HG03159 (cell line): ENCODE measurements at regions not wholly inside any gene's neighbourhood (a gene's known extent, or its start where the extent isn't known, plus 50 kb on each side); places are given as distances from the start of the nearest gene placed in this dataset.

Experiments used
- ATAC-seq: cut with Tn5 transposase; IDR thresholded peaks from one replicate; pipeline ENCODE4 v1.9.1; 2021; ENCODE audit warnings: mild to moderate bottlenecking, moderate library complexity; ENCODE audit not compliant: unreplicated experiment

DNA sequence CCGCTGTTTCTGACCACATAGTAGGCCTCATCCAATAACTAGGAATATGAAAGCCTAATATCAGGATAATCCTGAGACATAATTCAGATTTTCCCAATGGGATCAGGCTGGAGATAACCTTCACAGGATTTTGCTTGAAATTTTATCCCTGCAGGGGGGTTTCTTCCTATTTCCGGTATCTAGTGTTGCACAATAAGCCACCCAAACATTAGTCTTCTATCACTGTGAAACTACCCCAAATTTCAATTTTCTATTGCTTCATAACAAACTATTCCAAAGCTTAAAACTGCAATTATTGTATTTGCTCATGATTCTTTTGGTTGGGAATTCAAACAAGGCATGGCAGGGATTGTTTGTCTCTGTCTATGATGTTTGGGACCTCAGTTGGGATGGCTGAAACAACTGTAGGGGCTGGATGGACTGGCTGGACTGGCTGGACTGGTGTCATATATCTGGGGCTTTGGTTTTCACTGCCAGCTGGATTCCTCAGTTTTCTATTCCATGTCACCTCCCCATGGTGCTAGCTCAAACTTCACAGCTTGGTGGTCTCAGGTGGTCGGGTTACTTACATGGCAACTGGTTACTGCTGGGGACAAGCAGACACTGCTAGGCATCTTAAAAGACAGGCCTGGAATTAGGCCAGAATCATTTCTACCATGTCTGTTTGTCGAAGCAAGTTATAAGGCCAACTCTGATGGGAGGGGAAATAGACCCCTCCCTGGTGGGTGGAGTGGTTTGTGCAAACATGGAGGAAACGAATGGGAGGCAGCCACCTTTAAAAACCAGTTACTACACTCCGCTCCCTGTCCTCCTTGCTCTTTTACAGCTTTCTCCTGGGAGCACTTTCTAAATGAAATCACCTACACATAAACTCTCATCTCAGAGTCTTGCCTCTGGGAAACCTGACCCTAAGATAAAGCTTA lies 88.2 kb upstream of the STT3B start:
- no peak for ATAC-seq

DNA sequence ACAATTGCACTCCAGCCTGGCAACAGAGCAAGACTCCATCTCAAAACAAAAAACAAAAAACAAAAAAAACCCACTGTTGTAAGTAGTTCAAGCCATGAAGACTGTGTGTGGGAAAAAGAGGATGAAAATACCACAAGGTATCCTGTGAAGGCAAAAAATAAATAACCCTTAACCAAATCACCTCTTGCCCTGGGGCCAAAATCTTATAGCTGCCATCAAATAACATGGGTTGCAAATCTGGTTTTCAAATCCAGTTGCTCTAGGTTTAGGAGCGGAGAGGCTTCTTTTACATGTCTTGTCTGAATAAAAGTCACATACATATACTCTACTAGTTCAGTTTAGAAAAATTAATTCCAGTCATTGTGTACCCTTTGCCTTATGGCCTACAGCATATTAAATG lies 87.0 kb upstream of the STT3B start:
- ATAC-seq = no peak

DNA sequence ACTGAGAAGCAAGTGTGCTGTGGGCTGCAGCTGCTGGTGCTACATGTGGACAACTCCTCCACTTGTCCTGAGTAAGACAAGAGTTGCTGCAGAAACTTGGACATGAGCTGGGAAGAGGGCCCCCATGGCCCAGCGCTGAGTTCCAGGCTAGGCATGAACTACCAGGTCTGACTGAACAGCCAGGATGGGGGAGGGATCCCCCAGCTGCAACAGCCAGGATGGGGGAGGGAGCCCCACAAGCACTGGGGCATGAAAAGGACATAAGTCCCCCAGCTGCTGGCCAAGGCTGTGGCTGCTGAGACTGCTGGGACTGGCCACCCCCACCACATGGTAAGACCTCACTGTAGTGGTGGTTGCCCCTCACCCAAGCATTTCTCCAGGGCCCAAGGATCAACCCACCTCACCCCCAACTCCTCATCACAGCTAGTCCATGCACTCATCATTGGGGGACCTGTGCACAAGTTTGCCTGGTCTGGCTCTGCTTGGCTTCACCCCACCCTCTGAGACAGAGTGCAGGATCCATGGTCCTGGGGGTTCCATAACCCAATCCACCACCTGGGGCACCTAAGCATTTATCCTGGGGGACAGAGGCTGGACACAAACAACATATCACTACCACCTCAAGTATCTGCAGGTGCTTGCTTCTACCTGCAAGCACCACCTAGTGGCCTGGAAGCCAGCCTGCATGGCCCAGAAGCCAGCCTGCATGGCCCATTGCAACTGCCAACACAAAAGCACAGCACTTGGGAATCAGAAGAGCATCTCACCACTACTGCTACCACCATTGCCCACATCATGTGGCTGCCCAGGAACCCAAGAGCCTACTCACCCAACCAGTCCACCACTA lies 84.5 kb upstream of the STT3B start:
- ATAC-seq = peak; percentile 71

DNA sequence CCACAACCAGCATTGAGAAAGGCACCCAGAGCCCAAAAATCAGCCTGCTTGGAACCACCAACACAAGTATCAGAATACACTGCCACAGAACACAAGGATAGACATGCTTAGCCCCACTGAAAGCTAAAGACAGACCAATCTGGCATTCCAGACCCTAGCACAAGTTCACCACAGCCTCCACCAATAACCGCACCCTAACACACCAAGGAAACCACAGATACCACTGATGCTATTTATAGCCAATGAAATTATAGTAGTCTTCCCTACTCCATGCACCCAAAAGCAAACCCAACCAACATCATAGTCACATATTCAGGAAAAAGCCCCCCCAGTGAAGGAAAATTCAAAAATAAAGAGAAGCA lies 83.9 kb upstream of the STT3B start:
- ATAC-seq = peak; percentile 19

DNA sequence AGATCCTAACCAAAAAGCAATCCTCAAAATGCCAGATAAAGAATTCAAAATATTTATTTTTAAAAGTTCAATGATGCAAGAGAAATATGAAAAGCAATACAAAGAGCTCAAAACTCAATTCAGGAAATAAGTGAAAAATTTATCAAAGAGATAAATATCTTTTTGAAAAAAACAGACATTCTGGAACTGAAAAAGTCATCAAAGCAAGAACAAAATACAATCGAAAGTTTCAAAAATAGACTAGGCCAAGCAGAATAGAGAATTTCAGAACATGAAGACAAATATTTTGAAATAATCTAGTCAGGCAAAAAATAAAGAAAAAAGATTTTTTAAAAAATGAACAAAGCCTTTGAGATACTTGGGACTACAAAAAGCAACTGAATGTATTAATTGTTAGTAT lies 83.4 kb upstream of the STT3B start:
- no peak for ATAC-seq

DNA sequence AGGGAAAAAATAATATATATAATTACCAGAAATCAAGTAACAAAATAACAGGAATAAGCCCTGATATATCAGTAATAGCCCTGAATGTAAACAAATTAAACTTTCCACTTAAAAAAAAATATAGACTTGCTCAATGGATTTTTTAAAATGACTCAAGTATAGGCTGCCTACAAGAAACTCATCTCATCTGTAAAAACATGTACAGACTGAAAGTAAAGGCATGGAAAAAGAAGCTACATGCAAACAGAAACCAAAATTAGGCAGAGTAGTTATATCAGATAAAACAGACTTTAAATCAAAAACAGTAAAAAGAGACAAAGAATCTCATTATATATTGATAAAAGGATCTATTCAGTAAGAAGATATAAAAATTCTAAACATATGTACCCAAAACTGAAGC lies 82.4 kb upstream of the STT3B start:
- no peak for ATAC-seq

DNA sequence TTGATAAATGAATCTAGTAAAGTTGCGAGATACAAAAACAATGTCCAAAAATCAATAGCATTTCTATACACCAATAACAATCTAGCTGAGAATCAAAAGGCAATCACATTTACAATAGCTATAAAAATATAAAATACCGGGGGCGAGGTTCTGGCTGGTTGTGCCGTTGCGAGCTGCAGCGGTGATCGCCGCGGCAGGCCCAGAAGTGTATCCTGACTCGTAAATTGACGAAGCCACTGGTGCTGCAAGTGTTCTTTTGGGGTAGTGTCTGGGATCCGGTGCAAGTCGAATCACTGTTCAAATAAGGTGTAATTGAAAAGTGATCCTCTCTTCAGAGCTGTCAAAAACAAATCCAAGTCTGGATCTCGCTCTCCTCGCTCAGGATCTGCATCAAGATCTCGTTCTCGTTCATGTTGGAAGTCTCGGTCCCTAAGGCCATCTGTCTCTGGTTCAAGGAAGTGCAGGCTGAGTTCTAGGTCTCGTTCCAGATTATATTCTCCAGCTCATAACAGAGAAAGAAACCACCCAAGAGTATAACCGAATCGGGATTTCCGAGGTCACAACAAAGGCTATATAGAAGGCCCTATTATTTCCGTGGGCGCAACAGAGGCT lies 80.1 kb upstream of the STT3B start:
- ATAC-seq = no peak

DNA sequence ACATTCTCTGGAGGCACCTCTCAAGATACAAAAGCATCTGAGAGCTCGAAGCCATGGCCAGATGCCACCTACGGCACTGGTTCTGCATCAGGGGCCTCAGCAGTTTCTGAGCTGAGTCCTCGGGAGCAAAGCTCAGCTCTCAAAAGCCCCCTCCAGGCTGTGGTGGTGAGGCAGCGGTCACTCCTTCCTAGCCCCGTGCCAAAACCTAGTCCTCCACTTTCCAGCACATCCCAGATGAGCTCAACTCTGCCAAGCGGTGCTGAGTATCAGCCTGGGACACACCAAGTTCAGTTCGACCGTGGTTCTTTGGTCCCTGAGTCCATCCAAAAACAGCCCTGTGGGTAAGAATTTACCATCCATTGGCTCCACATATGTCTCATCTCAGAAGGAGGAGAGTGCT lies 79.3 kb upstream of the STT3B start:
- no peak for ATAC-seq

DNA sequence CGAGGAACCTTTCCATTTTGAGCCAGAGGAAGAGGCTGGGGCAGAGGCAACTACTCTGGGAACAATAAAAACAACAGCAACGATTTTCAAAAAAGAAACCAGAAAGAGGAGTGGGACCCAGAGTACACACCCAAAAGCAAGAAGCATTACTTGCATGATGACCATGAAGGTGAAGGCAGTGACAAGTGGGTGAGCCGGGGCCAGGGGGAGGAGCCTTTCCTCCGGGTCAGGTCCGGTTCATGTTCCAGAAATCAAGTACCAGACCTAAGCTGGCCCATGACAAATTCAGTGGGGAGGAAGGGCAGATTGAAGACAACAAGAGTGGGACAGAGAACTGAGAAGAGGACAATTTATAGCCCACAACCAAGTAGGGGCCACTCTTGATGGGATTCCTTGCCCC lies 77.2 kb upstream of the STT3B start:
- no peak for ATAC-seq

DNA sequence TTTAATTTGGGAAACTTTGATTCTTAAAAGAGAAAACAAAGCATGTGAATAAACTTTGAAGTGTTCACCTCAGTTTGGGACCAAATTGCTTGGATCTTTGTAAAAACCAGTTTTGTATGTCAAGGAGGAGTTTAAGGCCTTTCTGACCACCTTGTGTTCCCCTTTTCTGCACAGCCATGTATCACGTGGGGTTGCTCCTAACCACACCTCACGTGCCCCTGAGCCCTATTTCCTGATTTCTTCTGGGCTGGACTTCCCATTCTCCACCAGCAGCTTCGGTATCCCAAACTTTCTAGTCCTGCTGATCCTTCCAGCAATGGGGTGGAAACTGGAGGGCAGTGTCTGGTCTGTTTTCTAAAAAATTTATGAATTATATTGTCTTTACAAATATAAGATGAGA lies 76.4 kb upstream of the STT3B start:
- no peak for ATAC-seq

DNA sequence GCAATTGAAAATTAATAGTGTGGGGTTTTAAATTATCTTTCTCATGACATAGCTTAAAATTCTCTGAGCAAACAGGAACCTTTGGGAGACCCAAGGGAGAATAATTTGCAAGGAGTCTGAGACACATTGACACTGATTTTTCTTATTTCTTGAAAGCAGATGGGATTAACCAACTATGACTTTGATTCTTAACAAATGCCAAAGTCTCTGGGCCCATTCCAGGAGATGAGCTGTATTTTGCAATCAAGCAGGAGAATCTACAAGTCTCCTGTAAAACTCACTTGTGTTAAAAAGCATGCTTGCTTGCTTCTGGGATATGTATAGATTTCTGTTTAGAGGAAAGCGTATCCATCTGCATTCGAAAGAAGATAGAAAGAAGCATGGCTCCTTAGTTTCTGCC lies 71.3 kb upstream of the STT3B start:
- ATAC-seq = no peak

DNA sequence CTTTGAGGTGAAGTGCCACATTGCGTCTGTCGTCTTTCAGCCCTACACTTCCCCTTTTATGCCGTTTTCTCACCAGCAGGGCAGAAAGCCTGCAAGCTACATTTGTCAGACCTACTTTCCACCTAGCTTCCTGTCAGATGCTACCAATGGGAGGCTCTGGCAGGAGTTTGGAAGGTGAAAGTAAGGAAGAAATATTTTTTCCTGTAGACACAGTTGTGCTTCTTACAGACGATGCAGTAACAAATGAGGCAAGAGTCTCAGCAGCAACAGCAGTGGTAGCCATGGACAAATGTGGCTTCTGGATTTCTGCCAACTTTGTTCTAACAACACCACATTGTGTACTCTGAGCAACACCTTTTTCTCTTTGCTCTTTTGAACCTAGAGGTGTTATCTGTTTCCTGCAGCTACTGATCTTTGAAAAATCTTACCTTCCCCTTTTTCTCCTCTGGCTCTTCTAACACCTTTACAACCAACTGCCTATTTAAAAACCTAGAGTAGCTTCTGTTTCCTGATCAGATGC lies 70.6 kb upstream of the STT3B start:
- ATAC-seq = peak; percentile 97

DNA sequence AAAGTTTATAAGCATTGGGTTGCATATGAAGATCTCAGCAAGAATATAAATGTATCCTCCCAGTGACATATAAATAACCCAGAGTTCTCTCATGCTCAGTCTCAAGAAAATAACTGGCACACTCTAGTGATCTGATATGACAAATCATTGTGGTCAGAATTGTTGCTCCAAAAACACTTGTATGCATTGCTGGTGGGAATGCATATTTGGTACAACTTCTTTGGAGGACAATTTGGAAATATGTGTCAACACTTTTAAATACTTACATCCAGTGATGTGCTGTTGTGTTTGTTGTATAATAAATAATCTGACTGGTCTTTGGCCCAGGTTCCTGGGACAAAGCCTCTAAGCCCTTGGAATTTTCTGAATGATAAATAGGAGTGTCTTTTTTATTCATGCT lies 66.7 kb upstream of the STT3B start:
- ATAC-seq = no peak

DNA sequence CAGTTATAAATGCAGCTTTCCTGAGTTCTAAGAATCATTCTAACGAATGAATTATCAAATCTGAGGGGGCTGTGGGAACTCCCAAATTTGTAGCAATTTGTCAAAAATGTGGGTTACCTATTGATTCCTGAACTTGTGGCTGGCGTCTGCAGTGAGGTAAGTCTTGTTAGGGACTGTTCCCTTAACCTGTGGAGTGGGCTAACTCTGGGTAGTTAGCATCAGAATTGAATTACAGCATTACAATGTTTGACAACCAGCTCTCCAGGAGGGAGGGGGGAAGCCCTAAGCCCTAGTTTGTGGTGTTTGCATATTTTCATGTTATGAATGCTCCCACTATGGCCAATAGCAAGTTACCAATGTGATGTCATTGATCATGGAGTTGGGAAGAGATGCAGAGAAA lies 65.9 kb upstream of the STT3B start:
- ATAC-seq = no peak

DNA sequence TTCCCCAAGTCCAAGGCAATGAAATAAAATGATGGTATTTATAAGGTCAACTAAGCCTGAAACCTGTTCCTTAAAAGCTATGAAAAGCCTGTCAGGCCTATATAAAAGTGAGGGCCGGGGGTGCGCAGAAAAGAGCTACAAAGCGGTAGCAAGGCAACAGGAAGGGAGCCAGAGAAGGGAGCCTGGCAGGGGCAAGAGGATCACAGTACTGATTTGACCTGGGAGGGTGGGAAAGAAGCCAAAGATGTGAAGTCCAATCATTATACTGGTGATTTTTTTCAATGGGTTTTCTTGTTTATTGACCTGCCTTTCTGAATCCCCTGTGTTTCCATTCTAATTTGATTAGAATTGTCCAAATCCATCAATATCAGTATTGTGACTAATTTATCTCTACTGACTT lies 64.3 kb upstream of the STT3B start:
- ATAC-seq = no peak

DNA sequence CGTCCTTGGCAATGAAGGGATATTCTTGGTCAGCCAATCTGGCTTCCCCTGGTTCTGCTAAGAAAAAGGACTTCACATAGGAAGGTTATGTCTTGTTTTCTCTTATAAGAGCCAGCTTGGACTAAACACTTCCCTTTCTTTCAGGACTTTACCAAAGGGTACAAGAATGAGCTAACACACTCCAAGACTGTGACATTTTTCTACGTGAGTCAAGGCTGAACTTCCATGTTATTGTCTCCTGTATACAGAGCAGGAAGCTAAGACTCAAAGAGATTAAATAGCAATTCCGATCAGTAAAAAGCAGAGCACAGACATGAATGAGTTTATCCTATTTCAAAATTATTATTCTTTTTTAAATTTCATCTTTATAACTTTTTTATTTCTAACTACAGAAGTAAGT lies 63.3 kb upstream of the STT3B start:
- no peak for ATAC-seq

DNA sequence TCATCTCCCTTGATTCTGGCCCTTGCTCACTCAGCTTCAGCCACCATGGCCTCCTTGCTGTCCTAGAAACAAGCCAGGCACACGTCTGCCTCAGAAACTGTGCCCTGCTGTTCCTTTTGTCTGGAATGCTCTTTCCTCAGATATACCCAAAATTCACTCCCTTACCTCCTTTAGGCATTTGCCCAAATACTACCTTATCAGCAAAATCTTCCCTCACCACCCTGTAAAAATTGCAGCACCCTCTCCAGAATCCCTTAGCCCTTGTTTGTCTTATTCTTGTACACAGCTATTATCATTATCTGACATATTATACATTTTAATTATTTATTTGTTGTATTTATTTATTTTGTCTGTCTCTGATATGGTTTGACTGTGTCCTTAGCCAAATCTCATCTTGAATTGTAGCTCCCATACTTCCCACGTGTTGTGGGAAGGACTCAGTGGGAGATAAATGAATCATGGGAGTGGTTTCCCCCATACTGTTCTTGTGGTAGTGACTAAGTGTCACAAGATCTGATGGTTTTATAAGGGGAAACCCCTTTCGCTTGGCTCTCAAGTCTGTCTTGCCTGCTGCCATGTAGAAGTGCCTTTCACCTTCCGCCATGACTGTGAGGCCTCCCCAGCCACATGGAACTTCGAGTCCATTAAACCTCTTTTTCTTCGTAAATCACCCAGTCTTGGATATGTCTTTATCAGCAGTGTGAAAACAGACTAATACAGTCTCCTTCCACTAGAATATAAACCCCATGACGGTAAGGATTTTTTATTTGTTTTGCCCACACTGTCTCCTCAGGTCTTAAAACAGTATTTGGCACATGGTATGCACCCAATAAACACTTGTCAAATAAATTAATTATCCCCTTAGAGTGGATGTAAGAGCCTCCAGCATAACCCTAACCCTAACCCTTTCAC lies 60.0 kb upstream of the STT3B start:
- ATAC-seq = no peak

DNA sequence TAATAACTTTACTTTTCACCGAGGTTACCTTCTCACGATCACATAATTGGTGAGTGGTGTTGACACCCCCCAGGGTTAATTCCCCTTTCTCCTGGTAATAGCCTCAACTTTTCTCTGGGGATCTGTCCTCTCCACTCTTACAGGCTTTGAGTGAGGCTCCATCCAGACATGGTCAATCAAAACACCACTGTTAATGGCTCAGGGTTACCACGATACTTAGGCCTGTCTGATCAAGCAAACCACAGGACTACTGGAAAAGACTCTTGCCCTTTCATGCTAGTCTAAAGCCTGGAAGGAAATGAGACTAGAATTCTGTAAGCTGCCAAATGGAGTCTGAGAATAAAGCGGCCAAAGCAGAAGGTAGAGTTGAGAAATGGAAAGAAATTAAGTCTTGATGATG lies 56.5 kb upstream of the STT3B start:
- ATAC-seq = no peak

DNA sequence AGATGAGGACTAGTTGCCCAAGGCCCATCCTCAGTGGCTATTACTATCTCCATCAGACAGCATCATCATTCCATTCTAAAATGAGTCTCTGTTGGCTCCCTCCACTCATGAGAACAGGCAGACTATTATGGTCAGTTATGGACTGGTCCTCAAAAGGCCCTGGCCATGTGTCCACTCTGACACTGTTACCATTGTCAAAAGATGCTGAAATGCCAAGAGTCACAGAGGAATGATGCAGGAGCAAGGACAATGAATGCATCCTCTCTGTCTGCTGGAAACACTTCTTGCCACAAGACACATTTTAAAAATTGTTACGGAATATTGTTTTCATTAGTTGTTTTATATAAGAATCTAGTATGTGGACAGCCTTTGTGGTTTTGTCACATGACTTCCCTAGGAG lies 53.3 kb upstream of the STT3B start:
- no peak for ATAC-seq

DNA sequence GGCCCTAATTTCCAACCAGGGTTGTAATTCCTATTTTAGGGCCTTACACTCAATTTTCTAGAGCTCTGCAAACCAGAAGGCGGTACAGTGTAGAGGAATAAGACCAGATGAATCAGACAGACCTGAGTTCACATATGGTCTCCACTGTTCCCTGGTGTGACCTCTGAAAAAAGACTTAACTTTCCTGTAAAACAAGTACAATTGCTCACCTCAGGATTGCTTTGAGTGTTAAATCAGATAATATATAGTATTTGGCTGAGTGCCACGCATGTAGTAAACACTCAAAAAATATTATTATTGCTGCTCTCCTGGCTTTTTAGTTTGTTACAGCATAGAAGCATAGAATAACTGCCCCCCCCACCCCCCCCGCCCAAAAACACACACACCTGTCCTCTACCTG lies 51.0 kb upstream of the STT3B start:
- no peak for ATAC-seq
